GM18520 (cell line): ENCODE measurements at regions not wholly inside any gene's neighbourhood (a gene's known extent, or its start where the extent isn't known, plus 50 kb on each side); places are given as distances from the start of the nearest gene placed in this dataset.
"Not testable (repeated sequence)": the region's sequence is repeated elsewhere in the genome, so short reads cannot be mapped to it uniquely, and the experiment has no call there.

Experiments
- ATAC-seq: cut with Tn5 transposase; IDR thresholded peaks from one replicate; pipeline ENCODE4 v1.9.1; 2021; ENCODE audit not compliant: unreplicated experiment

- no peak for ATAC-seq
Measured at GRCh38 chr11:116033931-116034553, 529.8 kb upstream of the CADM1 start.

DNA sequence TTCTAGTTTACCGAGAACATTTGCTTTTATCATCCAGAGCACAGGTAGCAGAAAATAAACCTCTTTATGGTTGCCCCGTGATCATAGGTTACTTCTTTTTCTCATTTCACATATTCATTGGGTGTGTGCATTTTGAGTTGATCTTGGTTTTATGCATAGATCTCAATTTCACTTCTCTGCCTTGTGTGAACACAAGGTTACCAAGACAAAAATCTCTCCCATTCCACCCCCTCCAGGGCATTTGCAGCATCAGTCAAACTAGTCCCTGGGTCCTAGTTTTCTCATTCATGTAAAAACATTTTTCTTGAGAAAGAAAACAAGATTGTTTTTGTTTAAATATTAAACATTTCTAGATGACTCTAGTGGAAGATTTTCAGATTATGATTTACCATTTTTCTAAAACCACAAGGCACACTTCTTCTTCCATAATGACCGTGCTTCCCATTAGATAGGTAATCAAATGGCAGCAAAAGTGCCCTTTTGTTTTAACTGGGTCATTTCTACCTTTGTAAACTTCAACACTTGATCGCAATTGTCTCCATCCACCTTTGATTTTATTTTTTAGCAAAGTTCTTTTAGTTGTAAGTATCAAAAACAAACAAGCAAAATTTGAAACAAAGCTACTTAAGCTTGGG, 526.6 kb upstream of the CADM1 start:
- ATAC-seq = no peak

DNA sequence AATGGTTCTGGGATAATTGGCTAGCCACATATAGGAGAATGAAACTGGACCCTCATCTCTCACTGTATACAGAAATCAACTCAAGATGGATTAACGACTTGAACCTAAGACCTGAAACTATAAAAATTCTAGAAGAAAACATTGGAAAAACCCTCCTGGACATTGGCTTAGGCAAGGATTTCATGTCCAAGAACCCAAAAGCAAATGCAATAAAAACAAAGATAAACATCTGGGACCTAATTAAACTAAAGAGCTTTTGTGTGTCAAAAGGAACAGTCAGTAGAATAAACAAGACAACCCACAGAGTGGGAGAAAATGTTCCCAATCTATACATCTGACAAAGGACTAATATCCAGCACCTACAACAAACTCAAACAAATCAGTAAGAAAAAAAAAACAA, 524.3 kb upstream of the CADM1 start:
- ATAC-seq = not testable (repeated sequence)

- ATAC-seq = no peak
Measured at GRCh38 chr11:115999437-115999836, 495.2 kb upstream of the CADM1 start.

- ATAC-seq = no peak
Measured at GRCh38 chr11:115996808-115997188, 492.6 kb upstream of the CADM1 start.

GRCh38 chr11:115996125-115996807, 492.1 kb upstream of the CADM1 start:
- peak; percentile 90 for ATAC-seq

DNA sequence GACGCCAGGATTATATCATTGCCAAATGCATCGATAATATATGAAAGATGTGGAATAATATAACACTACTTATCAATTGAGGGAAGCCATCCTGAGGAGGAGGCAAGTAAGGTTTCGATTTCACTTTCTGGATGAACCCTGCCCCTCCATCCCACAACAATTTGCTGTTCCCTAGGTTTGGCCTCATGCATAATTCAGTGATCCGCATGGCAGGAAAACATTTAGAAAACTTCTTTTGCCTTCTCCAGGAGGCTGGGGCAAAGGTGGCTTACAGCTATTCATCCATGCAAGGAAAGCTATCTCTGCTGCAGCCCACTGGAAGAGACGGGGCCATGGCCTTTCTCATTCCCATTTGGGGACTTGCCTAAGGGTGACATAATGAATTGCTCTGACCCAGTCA, 489.4 kb upstream of the CADM1 start:
- no peak for ATAC-seq

- no peak for ATAC-seq
Measured at GRCh38 chr11:115990004-115990447, 485.8 kb upstream of the CADM1 start.

DNA sequence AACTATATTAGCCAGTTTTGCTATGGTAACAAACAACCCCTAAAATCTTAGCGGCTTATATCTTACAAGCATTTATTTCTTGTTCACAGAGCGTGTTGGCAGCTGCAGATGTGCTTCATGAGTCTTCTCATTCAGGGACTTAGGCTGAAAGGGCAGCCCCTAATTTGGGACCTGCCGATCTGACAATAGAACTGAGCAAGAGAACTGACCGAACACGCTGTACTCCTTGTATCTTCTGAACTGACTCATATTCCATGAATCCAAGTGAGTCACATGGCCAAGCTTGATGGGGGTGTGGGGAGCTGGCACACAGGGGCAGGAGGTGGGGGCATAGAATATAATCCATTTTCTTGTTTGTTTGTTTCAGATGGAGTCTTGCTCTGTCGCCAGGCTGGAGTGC, 481.7 kb upstream of the CADM1 start:
- no peak for ATAC-seq

DNA sequence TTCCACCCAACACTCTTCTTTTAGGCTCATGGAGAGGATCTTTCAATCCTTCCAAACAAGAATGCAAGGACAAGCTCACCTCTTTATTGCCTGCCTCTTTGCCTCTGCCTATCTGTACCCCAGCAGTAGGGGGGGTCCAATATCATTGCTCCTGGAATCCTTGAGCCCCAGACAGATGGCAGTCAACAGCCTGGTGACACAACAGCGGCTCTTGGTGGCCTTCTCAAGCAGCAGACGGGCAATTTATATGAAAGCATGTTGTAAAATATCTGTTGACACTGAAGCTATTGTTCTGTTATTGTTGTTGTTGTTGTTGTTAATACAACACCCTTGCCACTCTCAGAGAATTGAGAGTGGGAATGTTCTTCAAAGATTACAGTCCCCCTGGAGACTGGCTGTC, 480.0 kb upstream of the CADM1 start:
- no peak for ATAC-seq

DNA sequence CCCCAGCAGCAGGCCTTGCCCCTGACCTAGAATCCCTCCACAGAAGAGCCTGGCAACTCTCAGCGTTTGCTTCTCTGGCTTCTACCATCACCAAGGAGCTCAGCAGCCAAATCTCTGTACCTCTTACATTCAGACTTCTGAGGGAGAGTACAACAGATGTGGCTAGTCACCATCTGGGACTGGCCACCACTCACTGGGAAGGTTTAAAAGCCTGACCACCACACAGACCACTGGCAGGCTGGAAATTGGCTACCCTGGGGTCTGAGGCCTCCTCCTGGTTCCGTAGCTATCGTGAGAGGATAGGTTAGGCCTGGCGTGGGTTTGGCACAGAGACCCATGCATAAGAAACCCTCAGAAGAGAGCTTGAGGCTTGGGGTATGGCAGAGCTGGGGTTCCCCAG, 478.5 kb upstream of the CADM1 start:
- no peak for ATAC-seq

DNA sequence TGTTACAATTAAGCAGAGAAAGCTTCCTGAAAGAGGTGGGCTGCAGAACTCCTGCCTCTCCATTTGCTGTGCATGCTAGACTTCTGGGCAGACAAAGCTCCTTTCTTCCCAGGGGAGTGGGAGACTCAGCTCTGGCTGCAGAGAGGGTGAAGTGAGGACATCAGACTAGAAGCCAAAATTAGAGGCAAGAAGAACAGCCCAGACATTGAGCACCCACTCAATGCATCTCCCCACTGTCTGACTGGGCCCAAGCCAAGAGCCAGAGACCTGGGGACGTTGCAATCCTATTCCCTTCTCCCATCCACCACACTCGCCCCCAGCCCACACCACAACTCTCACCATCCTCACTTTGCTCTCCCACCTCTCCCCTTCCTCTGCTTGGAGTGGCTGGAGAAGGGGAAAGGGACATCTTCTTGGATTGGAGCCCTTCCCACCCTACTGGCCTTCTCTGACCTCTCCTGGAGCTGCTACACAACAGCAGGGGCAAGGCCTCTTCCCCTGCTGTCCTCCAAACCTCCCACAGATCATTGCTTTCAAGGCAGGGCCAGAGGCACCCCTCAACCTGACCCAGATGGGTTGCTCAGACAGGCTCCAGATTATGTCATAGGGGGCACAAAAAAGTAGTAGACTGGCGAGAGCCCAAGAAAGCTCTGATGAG, 477.7 kb upstream of the CADM1 start:
- ATAC-seq = no peak

GRCh38 chr11:115981104-115981481, 476.9 kb upstream of the CADM1 start:
- no peak for ATAC-seq

- ATAC-seq = no peak
Measured at GRCh38 chr11:115980337-115981103, 476.3 kb upstream of the CADM1 start.

DNA sequence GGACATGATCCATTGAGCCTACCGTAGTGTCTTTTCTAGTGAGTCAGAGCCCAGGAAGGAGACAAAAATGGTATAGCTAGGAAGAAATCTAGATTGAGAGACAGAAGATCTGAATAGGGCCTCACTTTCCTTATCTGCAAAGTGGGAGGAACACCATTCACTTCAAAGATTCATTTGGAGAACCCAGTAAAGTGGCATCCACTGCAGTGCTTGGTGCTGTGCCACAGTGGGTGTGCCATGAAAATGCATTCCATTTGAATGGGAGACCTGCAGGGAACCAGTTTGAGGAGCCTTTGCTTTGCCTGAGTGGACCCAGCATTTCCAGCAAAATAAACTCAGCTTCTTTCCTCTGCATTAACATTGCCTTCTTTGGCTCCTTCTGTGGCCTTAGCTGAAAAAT, 470.5 kb upstream of the CADM1 start:
- ATAC-seq = no peak

- ATAC-seq = not testable (repeated sequence)
Measured at GRCh38 chr11:115967203-115967602, 463.0 kb upstream of the CADM1 start.

DNA sequence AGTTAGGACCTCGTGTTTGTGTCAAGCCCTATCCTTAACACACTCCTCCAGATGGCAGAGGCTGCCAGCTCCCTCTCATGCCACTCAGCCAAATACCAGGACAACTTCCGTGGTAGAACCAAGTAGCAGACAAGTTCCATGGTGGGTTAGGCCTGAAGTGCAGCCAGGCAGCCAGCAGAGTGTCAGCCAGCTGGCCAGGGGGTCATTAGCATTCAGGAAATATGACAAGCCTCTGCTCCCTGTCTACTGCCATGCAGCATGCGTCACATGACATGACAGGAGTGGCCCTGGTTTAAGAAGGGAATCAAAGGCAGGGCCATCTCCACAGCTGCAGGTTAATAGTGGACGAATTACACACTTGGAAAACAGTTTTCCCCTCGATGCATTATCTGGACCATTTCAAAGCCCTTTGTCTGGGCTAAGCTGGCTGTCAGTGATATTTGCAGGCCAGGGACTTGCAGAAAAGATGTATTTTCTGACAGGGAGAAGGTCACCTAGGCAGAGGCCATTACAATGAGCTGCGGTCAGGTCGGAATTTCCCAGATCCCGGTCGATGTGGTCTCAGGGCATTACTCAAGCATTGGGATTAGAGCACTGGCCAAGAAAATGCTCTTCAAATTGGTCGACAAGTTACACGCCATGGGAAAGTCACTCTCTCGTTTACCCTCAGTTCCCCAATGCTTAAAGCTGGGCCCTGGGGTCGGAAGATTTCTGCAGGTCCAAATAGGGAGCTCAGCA, 461.7 kb upstream of the CADM1 start:
- ATAC-seq = no peak

DNA sequence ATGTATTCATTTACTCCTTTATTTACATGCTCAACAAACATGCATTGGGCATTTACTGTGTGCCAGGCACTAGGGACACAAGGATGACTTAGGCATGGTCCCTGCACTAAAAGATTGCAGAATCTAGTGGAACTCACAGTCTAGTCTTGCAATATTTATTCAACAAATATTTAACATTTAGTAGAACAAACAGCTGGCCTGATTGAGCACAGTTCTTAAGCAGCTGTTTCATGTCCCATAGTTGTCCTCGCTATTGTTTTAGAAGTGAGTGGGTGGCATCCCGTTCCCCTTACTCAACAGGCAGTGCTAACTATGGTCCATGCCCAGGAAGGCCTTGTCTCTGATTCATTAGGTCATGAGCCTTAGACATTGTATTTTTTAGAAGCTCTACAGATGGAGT, 459.9 kb upstream of the CADM1 start:
- no peak for ATAC-seq

DNA sequence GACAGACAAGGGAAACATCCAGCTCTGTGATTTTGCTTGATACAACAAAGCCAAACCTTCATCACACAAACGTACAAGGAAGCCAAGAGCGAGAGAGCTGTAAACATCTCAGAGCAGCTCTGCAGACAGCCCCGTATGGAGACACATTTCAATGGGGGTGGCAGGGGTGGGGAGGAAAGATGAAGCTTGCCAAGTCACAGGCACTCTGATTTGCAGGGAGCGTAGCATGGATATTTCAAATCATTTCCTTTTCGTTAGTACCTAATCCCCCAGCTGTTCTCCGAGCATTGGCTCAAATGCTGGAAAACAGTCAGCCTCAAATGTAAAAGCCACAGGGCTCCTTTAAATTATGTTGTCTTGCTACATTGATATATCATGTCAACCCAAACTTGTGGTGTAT, 458.9 kb upstream of the CADM1 start:
- ATAC-seq = no peak

DNA sequence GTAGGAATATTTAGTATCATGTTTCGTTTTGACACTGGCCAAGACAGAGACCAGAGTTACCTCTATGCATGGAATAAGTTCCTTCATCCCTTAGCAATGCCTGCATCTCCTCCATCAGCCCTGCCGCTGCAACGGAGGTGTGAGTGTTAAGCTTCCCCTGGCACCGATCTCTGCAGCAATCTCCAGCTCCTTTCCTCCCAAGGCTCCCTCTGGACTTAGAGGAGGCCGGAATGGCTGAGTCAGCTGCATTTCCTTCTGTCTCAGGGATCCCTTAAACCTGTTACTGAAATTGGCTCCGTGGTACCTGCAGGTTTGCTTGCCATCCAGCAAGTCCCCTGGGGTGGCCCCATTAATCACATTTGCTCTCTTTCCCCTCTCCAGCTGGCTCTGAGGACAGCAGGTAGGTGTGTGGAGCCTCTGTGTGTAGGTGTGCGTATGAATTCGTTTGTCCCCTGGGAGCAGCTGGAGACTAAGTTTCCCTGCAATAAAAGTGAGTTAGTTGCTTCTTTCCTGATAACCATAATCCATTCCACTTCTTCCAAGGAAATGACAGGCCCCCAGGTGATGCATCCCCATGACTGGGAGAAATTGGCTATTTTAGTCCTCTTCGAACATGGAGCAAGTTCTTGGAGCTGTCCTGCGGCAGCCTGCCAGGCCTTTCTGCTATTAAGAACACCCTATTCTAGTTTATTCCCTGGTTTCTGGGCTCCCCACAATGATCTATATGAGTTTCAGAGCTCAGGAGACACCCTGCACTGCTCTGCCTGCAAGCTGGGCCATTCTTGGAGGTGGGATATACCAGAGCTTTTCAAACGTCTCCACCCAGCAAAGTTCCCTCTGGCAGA, 457.2 kb upstream of the CADM1 start:
- ATAC-seq = no peak
